Right lobe of liver (tissue), 4 donors: ENCODE measurements at regions not wholly inside any gene's neighbourhood (a gene's known extent, or its start where the extent isn't known, plus 50 kb on each side); places are given as distances from the start of the nearest gene placed in this dataset.

Experiments used
- CTCF ChIP-seq, 4 donors: fragments of 200-600 bp in 3 of 4; fragments of 450-650 bp in 1 of 4; IDR thresholded peaks; one replicate each; pipeline versions ENCODE4 v1.5.1 to v1.8.0; 2016 to 2022; ENCODE audit warnings: antibody characterized with exemption in 4 of 4, mild to moderate bottlenecking in 2 of 4
- POLR2A ChIP-seq: fragments of 450-650 bp; IDR thresholded peaks from one replicate; pipeline ENCODE4 v1.6.1; 2017; ENCODE audit warnings: antibody characterized with exemption, mild to moderate bottlenecking
- donor health status: DM: no; HTN: no; CAD: no.
- donor health status: DM: no; HTN: no; CAD: no.
- donor health status: DM: no; HTN: yes; CAD: no.

- TF ChIP-seq CTCF (IDR thresholded peaks at IDR 0.05): no peak
- no peak for TF ChIP-seq POLR2A
Observed at GRCh38 chr5:173823274-173823644, 64.9 kb upstream of the CPEB4 start.
